A673 (cell line): ENCODE measurements at regions not wholly inside any gene's neighbourhood (a gene's known extent, or its start where the extent isn't known, plus 50 kb on each side); places are given as distances from the start of the nearest gene placed in this dataset.

Source experiments
- EZH2 ChIP-seq: fragments of 200-600 bp; sonication (generic); IDR thresholded peaks from 2 replicates; pipeline ENCODE4 v1.6.1; 2017; ENCODE audit warnings: borderline replicate concordance, low read depth, mild to moderate bottlenecking, mixed read lengths, antibody characterized with exemption, low read length; ENCODE audit not compliant: poor library complexity, severe bottlenecking
- TF ChIP-seq, protein P1 (sequence below): fragments of 300-800, 200-600 bp; sonication (generic); conservative IDR thresholded peaks from 2 replicates; pipeline ENCODE4 v1.5.1; 2017; ENCODE audit warnings: low read depth, mild to moderate bottlenecking, antibody characterized with exemption, low read length, moderate library complexity, mixed read lengths

GRCh38 chr7:42575171-42575570, 336.7 kb downstream of the C7orf25 start:
- TF ChIP-seq, protein P1, sequence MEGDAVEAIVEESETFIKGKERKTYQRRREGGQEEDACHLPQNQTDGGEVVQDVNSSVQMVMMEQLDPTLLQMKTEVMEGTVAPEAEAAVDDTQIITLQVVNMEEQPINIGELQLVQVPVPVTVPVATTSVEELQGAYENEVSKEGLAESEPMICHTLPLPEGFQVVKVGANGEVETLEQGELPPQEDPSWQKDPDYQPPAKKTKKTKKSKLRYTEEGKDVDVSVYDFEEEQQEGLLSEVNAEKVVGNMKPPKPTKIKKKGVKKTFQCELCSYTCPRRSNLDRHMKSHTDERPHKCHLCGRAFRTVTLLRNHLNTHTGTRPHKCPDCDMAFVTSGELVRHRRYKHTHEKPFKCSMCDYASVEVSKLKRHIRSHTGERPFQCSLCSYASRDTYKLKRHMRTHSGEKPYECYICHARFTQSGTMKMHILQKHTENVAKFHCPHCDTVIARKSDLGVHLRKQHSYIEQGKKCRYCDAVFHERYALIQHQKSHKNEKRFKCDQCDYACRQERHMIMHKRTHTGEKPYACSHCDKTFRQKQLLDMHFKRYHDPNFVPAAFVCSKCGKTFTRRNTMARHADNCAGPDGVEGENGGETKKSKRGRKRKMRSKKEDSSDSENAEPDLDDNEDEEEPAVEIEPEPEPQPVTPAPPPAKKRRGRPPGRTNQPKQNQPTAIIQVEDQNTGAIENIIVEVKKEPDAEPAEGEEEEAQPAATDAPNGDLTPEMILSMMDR = no peak
- no peak for TF ChIP-seq EZH2
